GM19043 (cell line): ENCODE measurements at regions not wholly inside any gene's neighbourhood (a gene's known extent, or its start where the extent isn't known, plus 50 kb on each side); places are given as distances from the start of the nearest gene placed in this dataset.

Experiments used
- ATAC-seq: cut with Tn5 transposase; IDR thresholded peaks from one replicate; pipeline ENCODE4 v1.9.1; 2021; ENCODE audit warnings: low read depth; ENCODE audit not compliant: unreplicated experiment

- no peak for ATAC-seq
Observed at GRCh38 chr2:220445429-220446105, 818.1 kb downstream of the SLC4A3 start.

GRCh38 chr2:220446106-220446712, 818.8 kb downstream of the SLC4A3 start:
- no peak for ATAC-seq

- ATAC-seq: no peak
Observed at GRCh38 chr2:220450846-220451245, 823.4 kb downstream of the SLC4A3 start.

GRCh38 chr2:220451438-220451837, 824.0 kb downstream of the SLC4A3 start:
- no peak for ATAC-seq

- no peak for ATAC-seq
Observed at GRCh38 chr2:220452561-220452960, 825.1 kb downstream of the SLC4A3 start.

- no peak for ATAC-seq
Observed at GRCh38 chr2:220455351-220455990, 828.0 kb downstream of the SLC4A3 start.

- no peak for ATAC-seq
Observed at GRCh38 chr2:220458051-220458450, 830.6 kb downstream of the SLC4A3 start.

- ATAC-seq: no peak
Observed at GRCh38 chr2:220460257-220460985, 833.0 kb downstream of the SLC4A3 start.

- ATAC-seq: no peak
Observed at GRCh38 chr2:220463876-220464275, 836.4 kb downstream of the SLC4A3 start.

- ATAC-seq: no peak
Observed at GRCh38 chr2:220465700-220466099, 838.3 kb downstream of the SLC4A3 start.

- ATAC-seq: no peak
Observed at GRCh38 chr2:220466251-220466691, 838.8 kb downstream of the SLC4A3 start.

GRCh38 chr2:220469201-220469600, 841.8 kb downstream of the SLC4A3 start:
- no peak for ATAC-seq

GRCh38 chr2:220473611-220474010, 846.2 kb downstream of the SLC4A3 start:
- no peak for ATAC-seq

GRCh38 chr2:220476877-220477276, 849.4 kb downstream of the SLC4A3 start:
- no peak for ATAC-seq

- no peak for ATAC-seq
Observed at GRCh38 chr2:220478305-220479058, 851.1 kb downstream of the SLC4A3 start.

GRCh38 chr2:220482716-220483115, 855.3 kb downstream of the SLC4A3 start:
- no peak for ATAC-seq

- no peak for ATAC-seq
Observed at GRCh38 chr2:220489121-220489520, 861.7 kb downstream of the SLC4A3 start.

- no peak for ATAC-seq
Observed at GRCh38 chr2:220491670-220492069, 864.2 kb downstream of the SLC4A3 start.

GRCh38 chr2:220493871-220494525, 866.6 kb downstream of the SLC4A3 start:
- no peak for ATAC-seq

- no peak for ATAC-seq
Observed at GRCh38 chr2:220496513-220496912, 869.1 kb downstream of the SLC4A3 start.
